ENCODE measurements at regions not wholly inside any gene's neighbourhood (a gene's known extent, or its start where the extent isn't known, plus 50 kb on each side); places are given as distances from the start of the nearest gene placed in this dataset.

DNA sequence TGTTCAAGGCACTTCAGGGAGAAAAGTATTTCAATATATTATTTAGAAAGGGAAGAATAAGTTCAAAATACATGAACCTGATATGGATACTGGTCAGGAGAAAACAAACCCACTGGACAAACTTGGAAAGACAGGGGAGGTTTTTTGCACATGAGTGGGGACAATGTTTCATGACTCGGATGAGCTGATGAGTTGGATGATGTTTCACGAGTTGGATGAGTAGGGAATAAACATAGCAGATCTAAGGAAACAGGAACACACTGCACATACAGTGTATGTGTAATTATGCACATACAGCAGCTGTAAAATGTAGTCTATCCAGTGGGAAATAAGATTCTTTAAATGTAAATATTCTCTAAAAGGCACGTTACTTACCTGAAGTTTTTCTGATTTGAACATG is 682.9 kb upstream of the ADAMTS5 start:
- Histone ChIP-seq H3K9me3 (no peaks in the 10 kb centered on the region), H3K36me3 (no peaks in the 10 kb centered on the region), H3K4me3 (no peak overlapping the region), H3K27me3 (no peaks in the 10 kb centered on the region), H3K27ac (no peak overlapping the region), H3K4me1 (no peaks in the 10 kb centered on the region)
- TF ChIP-seq, protein P1, sequence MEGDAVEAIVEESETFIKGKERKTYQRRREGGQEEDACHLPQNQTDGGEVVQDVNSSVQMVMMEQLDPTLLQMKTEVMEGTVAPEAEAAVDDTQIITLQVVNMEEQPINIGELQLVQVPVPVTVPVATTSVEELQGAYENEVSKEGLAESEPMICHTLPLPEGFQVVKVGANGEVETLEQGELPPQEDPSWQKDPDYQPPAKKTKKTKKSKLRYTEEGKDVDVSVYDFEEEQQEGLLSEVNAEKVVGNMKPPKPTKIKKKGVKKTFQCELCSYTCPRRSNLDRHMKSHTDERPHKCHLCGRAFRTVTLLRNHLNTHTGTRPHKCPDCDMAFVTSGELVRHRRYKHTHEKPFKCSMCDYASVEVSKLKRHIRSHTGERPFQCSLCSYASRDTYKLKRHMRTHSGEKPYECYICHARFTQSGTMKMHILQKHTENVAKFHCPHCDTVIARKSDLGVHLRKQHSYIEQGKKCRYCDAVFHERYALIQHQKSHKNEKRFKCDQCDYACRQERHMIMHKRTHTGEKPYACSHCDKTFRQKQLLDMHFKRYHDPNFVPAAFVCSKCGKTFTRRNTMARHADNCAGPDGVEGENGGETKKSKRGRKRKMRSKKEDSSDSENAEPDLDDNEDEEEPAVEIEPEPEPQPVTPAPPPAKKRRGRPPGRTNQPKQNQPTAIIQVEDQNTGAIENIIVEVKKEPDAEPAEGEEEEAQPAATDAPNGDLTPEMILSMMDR (IDR thresholded peaks at IDR 0.05), result no peak
- intact Hi-C loops (cut with DNase I), result no loop called here
- DNase-seq (ENCODE audit: low spot score in 2 of 2), result no peak

DNA sequence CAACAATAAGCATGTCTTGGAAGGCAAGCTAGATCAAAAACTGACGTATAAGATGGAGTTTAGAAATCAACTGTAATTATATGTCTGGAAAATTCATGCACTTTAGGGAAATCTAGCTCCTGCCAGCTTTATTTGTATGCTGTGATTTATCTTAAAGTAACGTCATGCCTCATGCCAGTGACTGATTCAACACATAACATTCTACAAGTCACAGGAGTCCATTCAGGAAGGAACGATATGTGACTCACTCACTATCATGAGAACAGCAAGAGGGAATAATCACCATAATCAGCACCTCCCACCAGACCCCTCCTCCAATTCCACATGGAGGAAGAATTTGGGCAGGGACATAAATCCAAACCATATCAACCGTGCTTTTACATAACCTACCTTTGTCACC is 682.4 kb upstream of the ADAMTS5 start:
- Histone ChIP-seq H3K36me3 (no peaks in the 10 kb centered on the region), H3K27ac (no peak overlapping the region), H3K27me3 (no peaks in the 10 kb centered on the region), H3K9me3 (no peaks in the 10 kb centered on the region), H3K4me3 (no peak overlapping the region), H3K4me1 (no peaks in the 10 kb centered on the region)
- no peak for DNase-seq (ENCODE audit: low spot score in 2 of 2)
- TF ChIP-seq, protein P1 (IDR thresholded peaks at IDR 0.05), result no peak
- intact Hi-C loops (cut with DNase I), result no loop called here

DNA sequence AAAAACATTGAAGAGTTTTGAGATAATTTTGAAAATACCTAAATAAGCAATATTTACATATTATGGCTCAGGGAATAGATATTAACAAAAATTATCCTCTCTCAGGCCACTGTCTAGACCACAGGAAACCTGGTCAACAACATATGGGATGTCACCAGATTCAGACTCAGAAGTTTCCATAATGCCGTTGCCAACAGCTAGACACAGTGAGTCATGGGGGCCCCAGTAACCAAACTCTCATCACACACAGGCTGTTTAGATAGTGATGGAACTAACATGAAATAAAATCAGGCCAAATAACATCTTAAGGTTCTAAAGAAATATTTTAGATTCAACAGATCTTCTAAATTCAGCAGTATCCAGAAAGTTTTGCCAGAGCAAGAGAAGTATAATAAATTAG is 681.7 kb upstream of the ADAMTS5 start:
- Histone ChIP-seq H3K9me3 (no peaks in the 10 kb centered on the region), H3K4me3 (no peak overlapping the region), H3K36me3 (no peaks in the 10 kb centered on the region), H3K4me1 (no peaks in the 10 kb centered on the region), H3K27me3 (no peaks in the 10 kb centered on the region), H3K27ac (no peak overlapping the region)
- no peak for DNase-seq (ENCODE audit: low spot score in 2 of 2)
- TF ChIP-seq, protein P1 (IDR thresholded peaks at IDR 0.05), result no peak
- intact Hi-C loops (cut with DNase I), result no loop called here

DNA sequence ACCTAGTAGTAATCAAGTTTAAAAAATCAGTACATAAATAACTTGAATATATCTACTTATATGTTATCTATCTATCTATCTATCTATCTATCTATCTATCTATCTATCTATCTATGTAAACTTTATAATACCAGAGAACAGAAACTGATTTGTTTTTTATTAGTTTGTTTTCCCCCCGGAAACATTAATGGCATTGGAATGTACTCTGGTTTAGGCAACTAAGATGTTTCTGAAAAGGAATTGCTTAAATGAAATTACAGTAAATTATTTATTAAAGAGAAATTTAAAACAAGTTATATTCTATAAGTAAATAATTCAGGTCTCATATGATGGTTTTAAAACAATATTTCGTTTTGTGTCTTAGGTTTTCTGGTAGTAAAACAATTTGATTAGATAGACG is 681.0 kb upstream of the ADAMTS5 start:
- Histone ChIP-seq H3K9me3 (no peaks in the 10 kb centered on the region), H3K27me3 (no peaks in the 10 kb centered on the region), H3K4me1 (no peaks in the 10 kb centered on the region), H3K27ac (no peak overlapping the region), H3K36me3 (no peaks in the 10 kb centered on the region), H3K4me3 (no peak overlapping the region)
- TF ChIP-seq, protein P1 (IDR thresholded peaks at IDR 0.05), result no peak
- no peak for DNase-seq (ENCODE audit: low spot score in 2 of 2)
- intact Hi-C loops (cut with DNase I), result no loop called here

DNA sequence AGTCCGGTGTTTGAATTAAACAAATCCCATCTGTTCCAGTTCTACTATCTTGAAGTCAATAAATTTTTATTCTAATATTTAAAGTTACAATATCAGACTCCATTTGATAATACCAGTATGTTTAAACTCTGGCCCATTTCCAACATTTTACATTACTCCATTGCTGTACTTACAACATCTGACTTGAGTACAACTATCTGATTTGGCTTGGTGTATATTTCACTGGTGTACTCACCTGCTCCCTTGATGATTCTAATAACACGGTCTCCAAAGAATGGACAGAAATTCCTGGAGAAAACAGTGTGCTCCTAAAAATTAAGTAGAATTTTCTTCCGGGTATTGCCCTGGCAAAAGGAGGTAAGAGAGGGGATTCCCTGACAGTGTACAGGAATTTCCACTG is 680.5 kb upstream of the ADAMTS5 start:
- H3K27me3 ChIP-seq, result no peaks in the 10 kb centered on the region
- no peaks in the 10 kb centered on the region for H3K4me1 ChIP-seq
- intact Hi-C loops (cut with DNase I), result no loop called here
- no peak overlapping the region for H3K4me3 ChIP-seq
- H3K36me3 ChIP-seq, result no peaks in the 10 kb centered on the region
- no peaks in the 10 kb centered on the region for H3K9me3 ChIP-seq
- H3K27ac ChIP-seq, result no peak overlapping the region
- DNase-seq (ENCODE audit: low spot score in 2 of 2), result no peak
- TF ChIP-seq, protein P1 (IDR thresholded peaks at IDR 0.05), result no peak

DNA sequence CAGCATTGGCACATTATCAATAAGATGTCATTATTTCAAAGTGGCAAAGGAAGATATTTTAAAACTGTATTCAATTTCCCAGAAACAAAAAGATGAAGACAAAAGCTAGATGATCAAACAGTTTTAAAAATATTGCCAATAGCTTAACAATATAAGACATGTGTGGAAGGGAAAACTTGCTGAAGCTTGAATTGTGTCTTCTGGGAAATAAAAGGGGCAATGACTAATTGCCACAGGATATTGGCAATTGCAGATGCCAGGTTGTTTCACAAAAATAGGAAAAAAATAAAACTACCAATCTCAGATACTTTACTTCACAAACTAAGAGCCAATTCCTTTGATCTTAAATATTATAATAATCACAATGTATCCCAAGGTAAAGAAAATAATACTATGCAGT is 679.8 kb upstream of the ADAMTS5 start:
- H3K27me3 ChIP-seq, result no peaks in the 10 kb centered on the region
- H3K27ac ChIP-seq, result no peak overlapping the region
- TF ChIP-seq, protein P1 (IDR thresholded peaks at IDR 0.05), result no peak
- H3K36me3 ChIP-seq, result no peaks in the 10 kb centered on the region
- intact Hi-C loops (cut with DNase I), result no loop called here
- H3K4me1 ChIP-seq, result no peaks in the 10 kb centered on the region
- H3K9me3 ChIP-seq, result no peaks in the 10 kb centered on the region
- DNase-seq (ENCODE audit: low spot score in 2 of 2), result no peak
- no peak overlapping the region for H3K4me3 ChIP-seq
